ENCODE measurements at regions not wholly inside any gene's neighbourhood (a gene's known extent, or its start where the extent isn't known, plus 50 kb on each side); places are given as distances from the start of the nearest gene placed in this dataset.

DNA sequence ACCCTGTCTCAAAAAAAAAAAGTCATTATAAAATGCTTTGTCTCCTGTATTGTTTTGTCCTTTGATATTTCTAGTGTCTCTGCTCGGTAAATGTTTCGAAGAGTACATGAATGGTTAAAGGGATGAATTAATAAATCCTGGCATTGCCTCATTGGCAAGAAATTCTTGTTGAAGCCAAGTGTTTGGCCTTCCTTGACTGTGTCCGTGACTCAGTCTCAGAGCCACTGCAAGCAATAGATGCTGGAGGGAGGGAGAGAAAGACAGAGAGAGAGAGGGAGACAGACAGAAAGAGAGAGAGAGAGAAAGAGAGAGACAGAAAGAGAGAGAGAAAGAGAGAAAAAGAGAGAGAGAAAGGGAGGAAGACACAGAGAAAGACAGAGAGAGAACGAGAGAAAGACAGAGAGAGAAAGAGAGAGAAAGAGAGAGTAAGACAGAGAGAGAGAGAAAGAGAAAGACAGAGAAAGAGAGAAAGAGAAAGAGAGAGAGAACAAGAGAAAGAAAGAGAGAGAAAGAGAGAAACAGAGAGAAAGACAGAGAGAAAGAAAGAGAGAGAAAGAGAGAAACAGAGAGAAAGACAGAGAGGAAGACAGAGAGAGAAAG lies 72.5 kb upstream of the RXRA start:
- no peaks in the 10 kb centered on the region for H3K79me2 ChIP-seq (ENCODE audit: control insufficient read depth, insufficient read depth, low read length)
- no peak for ATAC-seq
- H3K9me3 ChIP-seq (replicated peaks; ENCODE audit: control insufficient read depth, insufficient read depth, low read depth, low read length): no peaks in the 10 kb centered on the region
- peaks cover 3% of the 10 kb centered on the region; the same call in 1 of the 2 replicates for H4K20me1 ChIP-seq (replicated peaks; ENCODE audit: control insufficient read depth, insufficient read depth, low read length)
- FAIRE-seq: no peak
- no peak for DNase-seq (ENCODE audit: extremely low read depth in 1 of 4, low spot score in 3 of 4)
- no TSS peak for BruUV-seq (replicated peaks)
- H3K9ac ChIP-seq (ENCODE audit: insufficient read depth in 1 of 2, low read depth in 2 of 2, low read length in 2 of 2): no peak overlapping the region
- H3K4me3 ChIP-seq: no peak overlapping the region
- WGBS (ENCODE audit: insufficient coverage, low coverage, missing lambda C conversion rate): 4% methylated on average over 4 of the region's 4 CpGs
- ChIA-PET CTCF (ENCODE audit: low intra/inter-chr PET ratio) (no interaction called here), POLR2A (no interaction called here)
- H3K9me1 ChIP-seq (ENCODE audit: control insufficient read depth, insufficient read depth, low read length): no peaks in the 10 kb centered on the region
- H3K27me3 ChIP-seq (ENCODE audit: control insufficient read depth in 2 of 2, insufficient read depth in 2 of 2, low read length in 2 of 2): peaks cover 27 to 75% of the 10 kb centered on the region in 2 experiments
- in situ Hi-C loops (cut with MboI): no loop called here
- no peak overlapping the region for H3K27ac ChIP-seq (ENCODE audit: extremely low read depth, low read depth, low read length)
- no peak overlapping the region for H2AFZ ChIP-seq (ENCODE audit: low read depth, low read length)
- no peak for TF ChIP-seq E4F1 (CRISPR knock-in tag; IDR thresholded peaks at IDR 0.05; ENCODE audit: borderline replicate concordance)
- TF ChIP-seq, protein P1, sequence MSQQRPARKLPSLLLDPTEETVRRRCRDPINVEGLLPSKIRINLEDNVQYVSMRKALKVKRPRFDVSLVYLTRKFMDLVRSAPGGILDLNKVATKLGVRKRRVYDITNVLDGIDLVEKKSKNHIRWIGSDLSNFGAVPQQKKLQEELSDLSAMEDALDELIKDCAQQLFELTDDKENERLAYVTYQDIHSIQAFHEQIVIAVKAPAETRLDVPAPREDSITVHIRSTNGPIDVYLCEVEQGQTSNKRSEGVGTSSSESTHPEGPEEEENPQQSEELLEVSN (IDR thresholded peaks at IDR 0.05; ENCODE audit: borderline replicate concordance in 1 of 2, extremely low read depth in 1 of 2, insufficient read depth in 1 of 2, insufficient read length in 1 of 2, low read depth in 1 of 2, low read length in 1 of 2, poor library complexity in 1 of 2, severe bottlenecking in 1 of 2): no peak
- no peak for TF ChIP-seq ARID4B (CRISPR knock-in tag; IDR thresholded peaks at IDR 0.05)
- no peak for TF ChIP-seq KLF1 (tag; IDR thresholded peaks at IDR 0.05)
- H3K36me3 ChIP-seq (ENCODE audit: control insufficient read depth, insufficient read depth, low read length): no peaks in the 10 kb centered on the region
- no peak overlapping the region for H3K4me2 ChIP-seq (ENCODE audit: insufficient read depth, low read length)
- H3K4me1 ChIP-seq (replicated peaks in 1 of 2; ENCODE audit: control insufficient read depth in 2 of 2, insufficient read depth in 2 of 2, low read length in 2 of 2): no peaks in the 10 kb centered on the region
- intact Hi-C loops (cut with micrococcal nuclease): no loop called here
